Neuronal stem cell (in vitro differentiated cells): ENCODE measurements at regions not wholly inside any gene's neighbourhood (a gene's known extent, or its start where the extent isn't known, plus 50 kb on each side); places are given as distances from the start of the nearest gene placed in this dataset.

Source experiments
- DNase-seq: peaks from one replicate; pipeline ENCODE4 v3.0.0-alpha.2; 2013; ENCODE audit warnings: low spot score
- H2AFZ ChIP-seq: one replicate; pipeline ENCODE4 v1.6.1; 2013; ENCODE audit warnings: mild to moderate bottlenecking, low read length, inconsistent platforms
- H2AK5ac ChIP-seq: 2 replicates; pipeline ENCODE4 v1.6.1; 2013; ENCODE audit warnings: low read depth, mild to moderate bottlenecking, inconsistent platforms, low read length, moderate library complexity, mixed read lengths
- H2BK120ac ChIP-seq: 2 replicates; pipeline ENCODE4 v1.6.1; 2013; ENCODE audit warnings: low read depth, mild to moderate bottlenecking, inconsistent platforms, low read length, moderate library complexity, mixed read lengths
- H2BK12ac ChIP-seq: one replicate; pipeline ENCODE4 v1.6.1; 2013; ENCODE audit warnings: low read length, inconsistent platforms
- H2BK15ac ChIP-seq: 2 replicates; pipeline ENCODE4 v1.6.1; 2013; ENCODE audit warnings: mild to moderate bottlenecking, low read length, inconsistent platforms, mixed read lengths
- H2BK5ac ChIP-seq: one replicate; pipeline ENCODE4 v1.6.1; 2013; ENCODE audit warnings: inconsistent platforms, mild to moderate bottlenecking, low read length, moderate library complexity
- H3K14ac ChIP-seq: one replicate; pipeline ENCODE4 v1.6.1; 2013; ENCODE audit warnings: low read length, inconsistent platforms
- H3K18ac ChIP-seq: 2 replicates; pipeline ENCODE4 v1.6.1; 2013; ENCODE audit warnings: low read length, inconsistent platforms
- H3K23ac ChIP-seq: 2 replicates; pipeline ENCODE4 v1.6.1; 2013; ENCODE audit warnings: low read depth, mild to moderate bottlenecking, mixed read lengths, low read length, inconsistent platforms; ENCODE audit not compliant: poor library complexity
- H3K27ac ChIP-seq: replicated peaks from 3 replicates; pipeline ENCODE4 v1.5.1; 2013; ENCODE audit warnings: low read length, inconsistent platforms
- H3K27me3 ChIP-seq, 3 experiments: 2 replicates each; pipeline ENCODE4 v1.6.1; 2013; ENCODE audit warnings: low read length in 3 of 3, mild to moderate bottlenecking in 2 of 3, inconsistent platforms in 1 of 3, low read depth in 1 of 3, mixed read lengths in 1 of 3, moderate library complexity in 1 of 3; ENCODE audit not compliant: control insufficient read depth in 3 of 3, insufficient read depth in 3 of 3
- H3K36me3 ChIP-seq, 2 donors: replicated peaks in 1 of 2; 2 replicates each; pipeline ENCODE4 v1.6.1; 2013; ENCODE audit warnings: low read length in 2 of 2; ENCODE audit not compliant: control insufficient read depth in 2 of 2, insufficient read depth in 2 of 2
- H3K4ac ChIP-seq: 2 replicates; pipeline ENCODE4 v1.6.1; 2013; ENCODE audit warnings: inconsistent platforms, mild to moderate bottlenecking, low read length, moderate library complexity
- H3K4me1 ChIP-seq, 2 donors: 1 replicate in 1 of 2; 2 replicates in 1 of 2; pipeline ENCODE4 v1.6.1; 2013; ENCODE audit warnings: low read length in 2 of 2, low read depth in 1 of 2; ENCODE audit not compliant: control insufficient read depth in 2 of 2, insufficient read depth in 1 of 2
- H3K4me2 ChIP-seq: one replicate; pipeline ENCODE4 v1.6.1; 2013; ENCODE audit warnings: mild to moderate bottlenecking, low read length, inconsistent platforms; ENCODE audit not compliant: insufficient read depth, poor library complexity, severe bottlenecking
- H3K4me3 ChIP-seq, 2 donors: 2 replicates each; pipeline ENCODE4 v1.5.1; 2013; ENCODE audit warnings: low read length in 2 of 2, mild to moderate bottlenecking in 2 of 2, inconsistent platforms in 1 of 2, moderate library complexity in 1 of 2
- H3K79me1 ChIP-seq: one replicate; pipeline ENCODE4 v1.6.1; 2013; ENCODE audit warnings: low read depth, mild to moderate bottlenecking, inconsistent platforms, low read length, moderate library complexity
- H3K9ac ChIP-seq: one replicate; pipeline ENCODE4 v1.6.1; 2013; ENCODE audit warnings: mild to moderate bottlenecking, low read depth, low read length, inconsistent platforms; ENCODE audit not compliant: poor library complexity
- H3K9me3 ChIP-seq, 2 donors: replicated peaks in 1 of 2; 2 replicates each; pipeline versions ENCODE3 to v1.6.1; 2013; ENCODE audit warnings: low read length in 2 of 2, mild to moderate bottlenecking in 2 of 2, inconsistent platforms in 1 of 2, low read depth in 1 of 2, mixed read lengths in 1 of 2, moderate library complexity in 1 of 2; ENCODE audit not compliant: control insufficient read depth in 2 of 2, insufficient read depth in 1 of 2
- H4K8ac ChIP-seq: one replicate; pipeline ENCODE4 v1.6.1; 2013; ENCODE audit warnings: low read depth, mild to moderate bottlenecking, inconsistent platforms, low read length, moderate library complexity
- H4K91ac ChIP-seq: one replicate; pipeline ENCODE4 v1.6.1; 2013; ENCODE audit warnings: low read length, low read depth, mild to moderate bottlenecking, inconsistent platforms; ENCODE audit not compliant: poor library complexity
- WGBS, 2 donors: extraction: QIAGEN DNeasy Blood & Tissue Kit; methylation state at CpG; one replicate each; pipeline ENCODE4 v1.1.7; 2013; ENCODE audit warnings: missing lambda C conversion rate in 2 of 2, mixed read lengths in 1 of 2; ENCODE audit not compliant: insufficient read length in 2 of 2, insufficient replicate concordance in 1 of 2; ENCODE audit errors: extremely low coverage in 2 of 2; 5-methylcytosine and 5-hydroxymethylcytosine counted together

DNA sequence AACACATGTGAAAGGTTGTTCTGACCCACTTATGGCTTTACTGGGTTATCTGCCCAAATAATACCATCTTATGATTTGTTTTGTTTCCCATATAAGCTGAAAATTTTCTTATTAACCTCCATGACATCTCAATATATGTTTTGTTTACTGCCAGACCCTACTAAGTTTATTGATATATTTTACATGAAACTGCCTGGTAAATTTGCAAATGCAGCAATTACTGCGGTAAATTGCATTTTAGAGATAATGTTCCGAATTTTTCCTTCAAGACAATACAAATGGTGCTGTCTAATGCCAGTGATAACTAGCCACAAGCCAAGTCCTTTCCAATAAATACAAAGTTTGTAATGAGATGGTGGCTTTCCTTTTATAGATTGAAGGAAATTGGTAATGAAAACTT is 275.9 kb downstream of the SAMD5 start:
- Histone ChIP-seq H3K4me2 (no peak overlapping the region), H3K23ac (no peak overlapping the region), H3K9ac (no peak overlapping the region), H2AFZ (no peak overlapping the region), H3K79me1 (no peaks in the 10 kb centered on the region), H4K91ac (no peak overlapping the region), H2BK15ac (no peak overlapping the region), H2BK12ac (no peak overlapping the region), H2BK120ac (no peak overlapping the region), H3K9me3 (no peaks in the 10 kb centered on the region), H4K8ac (no peak overlapping the region), H3K4me3 (no peak overlapping the region), H3K4me1 (no peaks in the 10 kb centered on the region), H3K27me3 (peaks cover 0 to 2% (median 0%) of the 10 kb centered on the region in 3 experiments), H3K4ac (no peak overlapping the region), H2BK5ac (no peak overlapping the region), H3K27ac (no peak overlapping the region), H3K18ac (no peak overlapping the region), H3K14ac (no peak overlapping the region), H3K36me3 (no peaks in the 10 kb centered on the region), H2AK5ac (no peak overlapping the region)
- WGBS, 2 donors, result no CpG with 5 or more reads among the region's 2 CpGs
- DNase-seq, result no peak

DNA sequence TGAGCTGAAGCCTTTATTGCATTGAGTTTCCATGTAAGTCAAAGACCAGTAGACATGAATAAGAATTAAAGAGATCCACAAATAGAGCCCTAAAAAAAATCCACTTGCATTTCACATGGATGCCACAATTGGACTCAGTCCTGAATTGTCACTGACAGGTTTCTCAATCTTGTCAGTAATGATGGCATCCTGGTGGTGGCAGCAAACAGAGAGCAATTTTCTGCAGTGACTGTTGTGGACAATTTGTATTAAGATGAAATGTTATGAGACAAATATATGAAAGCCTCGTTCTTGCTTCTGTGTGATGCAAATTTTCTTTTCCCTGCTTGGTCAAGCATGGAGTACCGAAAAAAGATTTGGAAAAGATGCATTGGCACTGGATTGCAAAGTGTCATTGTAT is 278.9 kb downstream of the SAMD5 start:
- no peak overlapping the region for H2BK120ac ChIP-seq
- H3K23ac ChIP-seq, result no peak overlapping the region
- H3K14ac ChIP-seq, result no peak overlapping the region
- no peaks in the 10 kb centered on the region for H3K27me3 ChIP-seq
- H2AFZ ChIP-seq, result no peak overlapping the region
- no peak overlapping the region for H2BK12ac ChIP-seq
- H2BK5ac ChIP-seq, result no peak overlapping the region
- H4K91ac ChIP-seq, result no peak overlapping the region
- H3K79me1 ChIP-seq, result no peaks in the 10 kb centered on the region
- H3K9me3 ChIP-seq, result no peaks in the 10 kb centered on the region
- H3K4ac ChIP-seq, result no peak overlapping the region
- H4K8ac ChIP-seq, result no peak overlapping the region
- no peaks in the 10 kb centered on the region for H3K36me3 ChIP-seq
- H3K4me3 ChIP-seq, result no peak overlapping the region
- H3K4me1 ChIP-seq, result no peaks in the 10 kb centered on the region
- H3K27ac ChIP-seq, result no peak overlapping the region
- H2AK5ac ChIP-seq, result no peak overlapping the region
- H3K4me2 ChIP-seq, result no peak overlapping the region
- H3K18ac ChIP-seq, result no peak overlapping the region
- DNase-seq, result no peak
- H3K9ac ChIP-seq, result no peak overlapping the region
- WGBS, 2 donors, result no CpG with 5 or more reads among the region's 2 CpGs
- no peak overlapping the region for H2BK15ac ChIP-seq

GRCh38 chr6:147789430-147789947 is 281.0 kb downstream of the SAMD5 start:
- no peak overlapping the region for H3K14ac ChIP-seq
- no peak overlapping the region for H2BK120ac ChIP-seq
- no peak overlapping the region for H4K8ac ChIP-seq
- no peak overlapping the region for H2BK5ac ChIP-seq
- H3K4me1 ChIP-seq, result no peaks in the 10 kb centered on the region
- H3K27me3 ChIP-seq, result no peaks in the 10 kb centered on the region
- H4K91ac ChIP-seq, result no peak overlapping the region
- H3K9me3 ChIP-seq, result no peaks in the 10 kb centered on the region
- no peak overlapping the region for H3K4ac ChIP-seq
- H3K27ac ChIP-seq, result no peak overlapping the region
- WGBS, 2 donors, result no CpG with 5 or more reads among the region's 4 CpGs
- no peak overlapping the region for H3K4me3 ChIP-seq
- no peak overlapping the region for H3K23ac ChIP-seq
- no peak overlapping the region for H3K9ac ChIP-seq
- no peak overlapping the region for H3K4me2 ChIP-seq
- no peaks in the 10 kb centered on the region for H3K79me1 ChIP-seq
- DNase-seq, result no peak
- no peak overlapping the region for H3K18ac ChIP-seq
- no peak overlapping the region for H2AFZ ChIP-seq
- no peak overlapping the region for H2BK15ac ChIP-seq
- no peak overlapping the region for H2AK5ac ChIP-seq
- no peak overlapping the region for H2BK12ac ChIP-seq
- H3K36me3 ChIP-seq, result no peaks in the 10 kb centered on the region

- no peaks in the 10 kb centered on the region for H3K4me1 ChIP-seq
- H3K27ac ChIP-seq, result no peak overlapping the region
- H2BK5ac ChIP-seq, result no peak overlapping the region
- H3K14ac ChIP-seq, result no peak overlapping the region
- no peak overlapping the region for H3K4me3 ChIP-seq
- no peaks in the 10 kb centered on the region for H3K36me3 ChIP-seq
- H4K91ac ChIP-seq, result no peak overlapping the region
- H2BK120ac ChIP-seq, result no peak overlapping the region
- H2BK15ac ChIP-seq, result no peak overlapping the region
- H3K23ac ChIP-seq, result no peak overlapping the region
- no CpG with 5 or more reads among the region's 2 CpGs for whole genome bisulfite sequencing, 2 donors
- no peak overlapping the region for H4K8ac ChIP-seq
- no peak for DNase-seq
- H3K79me1 ChIP-seq, result no peaks in the 10 kb centered on the region
- no peak overlapping the region for H3K4me2 ChIP-seq
- H2AK5ac ChIP-seq, result no peak overlapping the region
- no peak overlapping the region for H3K9ac ChIP-seq
- H2AFZ ChIP-seq, result no peak overlapping the region
- no peak overlapping the region for H3K4ac ChIP-seq
- no peaks in the 10 kb centered on the region for H3K9me3 ChIP-seq
- H3K27me3 ChIP-seq, result no peaks in the 10 kb centered on the region
- H2BK12ac ChIP-seq, result no peak overlapping the region
- no peak overlapping the region for H3K18ac ChIP-seq
Measured at GRCh38 chr6:147793871-147794643, 285.6 kb downstream of the SAMD5 start.
